Vagina (tissue), 2 donors: ENCODE measurements at regions not wholly inside any gene's neighbourhood (a gene's known extent, or its start where the extent isn't known, plus 50 kb on each side); places are given as distances from the start of the nearest gene placed in this dataset.

Experiments
- CTCF ChIP-seq, 3 experiments: fragments of 450-650 bp in 2 of 3; fragments of 200-600 bp in 1 of 3; sonication (generic) in 1 of 3; IDR thresholded peaks; one replicate each; pipeline ENCODE4 v1.5.1; 2017 to 2019; ENCODE audit warnings: antibody characterized with exemption in 3 of 3, mild to moderate bottlenecking in 2 of 3, moderate library complexity in 2 of 3
- POLR2A ChIP-seq, 2 donors: fragments of 450-650 bp; IDR thresholded peaks; one replicate each; pipeline ENCODE4 v1.6.1; 2017; ENCODE audit warnings: antibody characterized with exemption in 2 of 2, mild to moderate bottlenecking in 2 of 2, moderate library complexity in 2 of 2
- POLR2AphosphoS5 ChIP-seq, 2 donors: sonication (generic); formaldehyde crosslinking; IDR thresholded peaks; one replicate each; pipeline ENCODE4 v1.9.0; 2017; ENCODE audit warnings: antibody characterized with exemption in 2 of 2, mild to moderate bottlenecking in 2 of 2, low read depth in 1 of 2; ENCODE audit not compliant: insufficient read depth in 1 of 2

GRCh38 chr3:6449099-6449498, 411.8 kb upstream of the GRM7 start:
- TF ChIP-seq CTCF (IDR thresholded peaks at IDR 0.05) (no peak), POLR2A (IDR thresholded peaks at IDR 0.05) (no peak), POLR2AphosphoS5 (IDR thresholded peaks at IDR 0.05; ENCODE audit: insufficient read depth in 1 of 2, low read depth in 1 of 2) (no peak)
